IMR-90 (cell line): ENCODE measurements at regions not wholly inside any gene's neighbourhood (a gene's known extent, or its start where the extent isn't known, plus 50 kb on each side); places are given as distances from the start of the nearest gene placed in this dataset.

ENCODE experiments used
- CEBPB ChIP-seq: IDR thresholded peaks from 2 replicates; pipeline ENCODE4 v1.6.1; 2012; ENCODE audit warnings: low read depth, low read length, improper control_type of control experiment
- FOS ChIP-seq: fragments of 150-350 bp; IDR thresholded peaks from 2 replicates; pipeline ENCODE4 v1.6.1; 2016; ENCODE audit warnings: low read depth, low read length
- MAZ ChIP-seq: IDR thresholded peaks from 2 replicates; pipeline ENCODE4 v1.6.1; 2012; ENCODE audit warnings: low read depth, mild to moderate bottlenecking, low read length, improper control_type of control experiment, moderate library complexity, borderline replicate concordance
- MXI1 ChIP-seq: IDR thresholded peaks from 2 replicates; pipeline ENCODE4 v1.6.1; 2012; ENCODE audit warnings: low read depth, mild to moderate bottlenecking, low read length, moderate library complexity, borderline replicate concordance
- NFE2L2 ChIP-seq: fragments of 150-350 bp; IDR thresholded peaks from 2 replicates; pipeline ENCODE4 v1.6.1; 2016; ENCODE audit warnings: low read depth, mild to moderate bottlenecking, low read length
- POLR2A ChIP-seq: IDR thresholded peaks from 2 replicates; pipeline ENCODE4 v1.6.1; 2012; ENCODE audit warnings: mild to moderate bottlenecking, low read depth, low read length
- RAD21 ChIP-seq: IDR thresholded peaks from 2 replicates; pipeline ENCODE4 v1.6.1; 2012; ENCODE audit warnings: low read length, improper control_type of control experiment
- RCOR1 ChIP-seq: IDR thresholded peaks from 2 replicates; pipeline ENCODE4 v1.6.1; 2012; ENCODE audit warnings: mild to moderate bottlenecking, low read length, improper control_type of control experiment; ENCODE audit not compliant: insufficient replicate concordance
- RFX5 ChIP-seq: IDR thresholded peaks from 2 replicates; pipeline ENCODE4 v1.8.0; 2012; ENCODE audit warnings: low read depth, mild to moderate bottlenecking, low read length, moderate library complexity
- SMC3 ChIP-seq: fragments of 150-350 bp; IDR thresholded peaks from 2 replicates; pipeline ENCODE4 v1.6.1; 2016; ENCODE audit warnings: low read depth, mild to moderate bottlenecking, antibody characterized with exemption, low read length, moderate library complexity
- TF ChIP-seq, protein P1 (sequence below): conservative IDR thresholded peaks from 2 replicates; pipeline ENCODE4 v1.5.1; 2012; ENCODE audit warnings: mild to moderate bottlenecking, low read depth, low read length, improper control_type of control experiment
- TF ChIP-seq, protein P2 (sequence below): fragments of 150-350 bp; IDR thresholded peaks from 2 replicates; pipeline ENCODE4 v1.6.1; 2016; ENCODE audit warnings: low read depth, mild to moderate bottlenecking, low read length, moderate library complexity, borderline replicate concordance

DNA sequence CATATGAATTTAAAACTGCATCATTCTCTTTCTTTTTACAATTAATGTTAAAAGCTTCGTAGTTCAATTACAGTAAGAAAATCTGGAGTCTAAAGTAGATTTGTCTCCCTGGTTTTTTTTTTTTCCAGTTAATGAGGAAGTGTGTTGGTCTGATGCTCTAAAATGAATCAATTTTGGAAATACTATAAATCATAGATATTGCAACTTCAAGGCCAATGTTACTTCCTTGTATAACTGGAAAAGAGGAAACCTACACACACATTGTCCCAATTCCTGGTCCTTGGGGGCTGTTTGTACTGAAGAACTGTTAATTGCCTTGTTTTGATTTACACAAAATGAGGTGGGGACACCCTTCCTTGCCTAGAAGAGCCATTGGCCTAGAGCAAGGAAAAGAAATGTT lies 107.2 kb downstream of the RGS2 start:
- TF ChIP-seq RAD21, result no peak
- TF ChIP-seq MXI1, result no peak
- TF ChIP-seq, protein P1, sequence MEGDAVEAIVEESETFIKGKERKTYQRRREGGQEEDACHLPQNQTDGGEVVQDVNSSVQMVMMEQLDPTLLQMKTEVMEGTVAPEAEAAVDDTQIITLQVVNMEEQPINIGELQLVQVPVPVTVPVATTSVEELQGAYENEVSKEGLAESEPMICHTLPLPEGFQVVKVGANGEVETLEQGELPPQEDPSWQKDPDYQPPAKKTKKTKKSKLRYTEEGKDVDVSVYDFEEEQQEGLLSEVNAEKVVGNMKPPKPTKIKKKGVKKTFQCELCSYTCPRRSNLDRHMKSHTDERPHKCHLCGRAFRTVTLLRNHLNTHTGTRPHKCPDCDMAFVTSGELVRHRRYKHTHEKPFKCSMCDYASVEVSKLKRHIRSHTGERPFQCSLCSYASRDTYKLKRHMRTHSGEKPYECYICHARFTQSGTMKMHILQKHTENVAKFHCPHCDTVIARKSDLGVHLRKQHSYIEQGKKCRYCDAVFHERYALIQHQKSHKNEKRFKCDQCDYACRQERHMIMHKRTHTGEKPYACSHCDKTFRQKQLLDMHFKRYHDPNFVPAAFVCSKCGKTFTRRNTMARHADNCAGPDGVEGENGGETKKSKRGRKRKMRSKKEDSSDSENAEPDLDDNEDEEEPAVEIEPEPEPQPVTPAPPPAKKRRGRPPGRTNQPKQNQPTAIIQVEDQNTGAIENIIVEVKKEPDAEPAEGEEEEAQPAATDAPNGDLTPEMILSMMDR, result no peak
- TF ChIP-seq RFX5, result no peak
- TF ChIP-seq POLR2A, result no peak
- TF ChIP-seq, protein P2, sequence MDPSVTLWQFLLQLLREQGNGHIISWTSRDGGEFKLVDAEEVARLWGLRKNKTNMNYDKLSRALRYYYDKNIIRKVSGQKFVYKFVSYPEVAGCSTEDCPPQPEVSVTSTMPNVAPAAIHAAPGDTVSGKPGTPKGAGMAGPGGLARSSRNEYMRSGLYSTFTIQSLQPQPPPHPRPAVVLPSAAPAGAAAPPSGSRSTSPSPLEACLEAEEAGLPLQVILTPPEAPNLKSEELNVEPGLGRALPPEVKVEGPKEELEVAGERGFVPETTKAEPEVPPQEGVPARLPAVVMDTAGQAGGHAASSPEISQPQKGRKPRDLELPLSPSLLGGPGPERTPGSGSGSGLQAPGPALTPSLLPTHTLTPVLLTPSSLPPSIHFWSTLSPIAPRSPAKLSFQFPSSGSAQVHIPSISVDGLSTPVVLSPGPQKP, result no peak
- no peak for TF ChIP-seq RCOR1
- TF ChIP-seq CEBPB, result no peak
- TF ChIP-seq NFE2L2, result no peak
- TF ChIP-seq FOS, result no peak
- no peak for TF ChIP-seq MAZ
- no peak for TF ChIP-seq SMC3
